GM12865 (cell line): ENCODE measurements at regions not wholly inside any gene's neighbourhood (a gene's known extent, or its start where the extent isn't known, plus 50 kb on each side); places are given as distances from the start of the nearest gene placed in this dataset.

ENCODE experiments used
- DNase-seq: peaks from one replicate; pipeline ENCODE4 v3.0.0; 2010; ENCODE audit warnings: low read depth
- H3K4me3 ChIP-seq: 2 replicates; pipeline ENCODE4 v1.5.1; 2011; ENCODE audit warnings: mild to moderate bottlenecking, low read depth, low read length, control low read depth
- CTCF ChIP-seq: IDR thresholded peaks from 2 replicates; pipeline ENCODE4 v1.5.1; 2011; ENCODE audit warnings: low read length, control low read depth, low read depth, inconsistent platforms; ENCODE audit not compliant: insufficient read depth; ENCODE audit errors: missing control alignments

- no peak overlapping the region for H3K4me3 ChIP-seq
- TF ChIP-seq CTCF = no peak
- no peak for DNase-seq
Observed at GRCh38 chr14:30309405-30309804, 249.6 kb upstream of the G2E3 start.

- DNase-seq = peak; percentile 5
- no peak overlapping the region for H3K4me3 ChIP-seq
- no peak for TF ChIP-seq CTCF
Observed at GRCh38 chr14:30312214-30312613, 246.7 kb upstream of the G2E3 start.

DNA sequence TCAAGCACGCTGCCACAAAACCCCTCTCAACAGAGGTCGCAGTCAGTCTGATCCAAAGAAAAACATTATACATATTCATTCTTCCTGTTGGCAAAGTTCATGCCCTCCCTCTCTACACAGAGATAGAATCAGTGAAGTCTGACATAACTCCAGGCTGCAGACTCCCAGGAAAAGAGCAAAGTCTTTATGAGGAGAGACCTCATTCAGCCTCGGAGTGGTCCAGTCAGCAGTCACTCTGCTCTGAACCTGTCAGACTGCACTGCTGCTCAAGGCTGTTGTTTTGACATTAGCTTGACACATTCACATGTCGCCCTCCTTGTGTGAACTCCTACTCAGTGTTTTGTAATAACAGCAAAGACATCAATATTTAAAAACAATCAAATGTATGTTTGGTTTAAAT, 241.2 kb upstream of the G2E3 start:
- no peak for TF ChIP-seq CTCF
- DNase-seq = no peak
- no peak overlapping the region for H3K4me3 ChIP-seq

- H3K4me3 ChIP-seq = no peak overlapping the region
- no peak for TF ChIP-seq CTCF
- no peak for DNase-seq
Observed at GRCh38 chr14:30322819-30323218, 236.1 kb upstream of the G2E3 start.

- H3K4me3 ChIP-seq = no peak overlapping the region
- no peak for TF ChIP-seq CTCF
- DNase-seq = no peak
Observed at GRCh38 chr14:30330033-30330432, 228.9 kb upstream of the G2E3 start.

DNA sequence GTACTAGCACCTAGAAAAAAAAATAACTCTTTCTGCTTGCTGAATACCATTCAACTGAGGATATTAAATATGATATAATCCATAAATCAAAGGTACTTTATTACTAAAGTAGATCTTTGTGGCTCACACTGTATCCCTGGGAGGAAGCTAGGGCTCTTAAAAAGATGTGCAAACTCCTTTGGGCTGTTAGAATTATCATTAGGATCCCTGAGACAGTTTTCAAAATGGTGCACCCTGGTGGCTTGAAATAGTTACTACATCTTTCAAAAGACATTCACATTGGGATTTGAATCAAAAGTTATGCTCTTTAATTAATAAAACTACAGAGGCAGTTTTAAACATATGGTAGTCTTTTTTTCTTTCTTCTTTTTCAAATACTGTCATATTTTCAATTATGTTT, 228.5 kb upstream of the G2E3 start:
- no peak for DNase-seq
- no peak overlapping the region for H3K4me3 ChIP-seq
- TF ChIP-seq CTCF = peak; percentile 24

- H3K4me3 ChIP-seq = no peak overlapping the region
- DNase-seq = no peak
- TF ChIP-seq CTCF = no peak
Observed at GRCh38 chr14:30331030-30331429, 227.9 kb upstream of the G2E3 start.
